ENCODE measurements at regions not wholly inside any gene's neighbourhood (a gene's known extent, or its start where the extent isn't known, plus 50 kb on each side); places are given as distances from the start of the nearest gene placed in this dataset.

- Histone ChIP-seq H3K36me3 (ENCODE audit: insufficient read depth, low read length) (no peaks in the 10 kb centered on the region), H3K9me3 (ENCODE audit: control insufficient read depth in 1 of 2, insufficient read depth in 1 of 2, low read length in 2 of 2) (no peaks in the 10 kb centered on the region), H3K27ac (ENCODE audit: low read depth in 1 of 2, low read length in 2 of 2) (no peak overlapping the region), H3K4me1 (ENCODE audit: insufficient read depth, low read length) (no peaks in the 10 kb centered on the region), H3K27me3 (ENCODE audit: control insufficient read depth in 1 of 2, insufficient read depth in 2 of 2, low read length in 2 of 2) (no peaks in the 10 kb centered on the region), H3K4me3 (ENCODE audit: low read length) (no peak overlapping the region)
- H3K4me1 Mint-ChIP-seq (ENCODE audit: low read depth), result no peaks in the 10 kb centered on the region
- H3K36me3 Mint-ChIP-seq (ENCODE audit: low read depth), result no peaks in the 10 kb centered on the region
- H3K4me3 Mint-ChIP-seq, result no peak overlapping the region
- H3K27ac Mint-ChIP-seq, result no peak overlapping the region
- peaks cover 14% of the 10 kb centered on the region for H3K27me3 Mint-ChIP-seq
- ATAC-seq (ENCODE audit: poor library complexity), result no peak
- ChIA-PET POLR2A (no interaction called here), CTCF (no interaction called here)
- DNase-seq, result no peak
- no peak for TF ChIP-seq CTCF (IDR thresholded peaks at IDR 0.05)
- H3K9me3 Mint-ChIP-seq, result no peaks in the 10 kb centered on the region
- intact Hi-C loops (cut with DNase I, micrococcal nuclease), result no loop called here
Observed at GRCh38 chr2:2492800-2493199, 161.7 kb upstream of the MYT1L start.

GRCh38 chr2:2491964-2492363, 160.9 kb upstream of the MYT1L start:
- H3K36me3 ChIP-seq (ENCODE audit: insufficient read depth, low read length), result no peaks in the 10 kb centered on the region
- Mint-ChIP-seq H3K4me1 (ENCODE audit: low read depth) (no peaks in the 10 kb centered on the region), H3K9me3 (no peaks in the 10 kb centered on the region), H3K4me3 (no peak overlapping the region), H3K36me3 (ENCODE audit: low read depth) (no peaks in the 10 kb centered on the region), H3K27ac (no peak overlapping the region), H3K27me3 (peaks cover 17% of the 10 kb centered on the region)
- ChIA-PET POLR2A (no interaction called here), CTCF (no interaction called here)
- no peak overlapping the region for H3K27ac ChIP-seq (ENCODE audit: low read depth in 1 of 2, low read length in 2 of 2)
- TF ChIP-seq CTCF (IDR thresholded peaks at IDR 0.05), result no peak
- H3K9me3 ChIP-seq (ENCODE audit: control insufficient read depth in 1 of 2, insufficient read depth in 1 of 2, low read length in 2 of 2), result no peaks in the 10 kb centered on the region
- H3K4me3 ChIP-seq (ENCODE audit: low read length), result no peak overlapping the region
- no peaks in the 10 kb centered on the region for H3K27me3 ChIP-seq (ENCODE audit: control insufficient read depth in 1 of 2, insufficient read depth in 2 of 2, low read length in 2 of 2)
- H3K4me1 ChIP-seq (ENCODE audit: insufficient read depth, low read length), result no peaks in the 10 kb centered on the region
- no peak for ATAC-seq (ENCODE audit: poor library complexity)
- DNase-seq, result no peak
- intact Hi-C loops (cut with DNase I, micrococcal nuclease), result no loop called here

GRCh38 chr2:2484301-2484700, 153.2 kb upstream of the MYT1L start:
- Histone ChIP-seq H3K36me3 (ENCODE audit: insufficient read depth, low read length) (no peaks in the 10 kb centered on the region), H3K4me1 (ENCODE audit: insufficient read depth, low read length) (no peaks in the 10 kb centered on the region), H3K9me3 (ENCODE audit: control insufficient read depth in 1 of 2, insufficient read depth in 1 of 2, low read length in 2 of 2) (no peaks in the 10 kb centered on the region), H3K27me3 (ENCODE audit: control insufficient read depth in 1 of 2, insufficient read depth in 2 of 2, low read length in 2 of 2) (no peaks in the 10 kb centered on the region), H3K27ac (ENCODE audit: low read depth in 1 of 2, low read length in 2 of 2) (no peak overlapping the region), H3K4me3 (ENCODE audit: low read length) (no peak overlapping the region)
- H3K27ac Mint-ChIP-seq, result no peak overlapping the region
- intact Hi-C loops (cut with DNase I, micrococcal nuclease), result no loop called here
- peaks cover 17% of the 10 kb centered on the region for H3K27me3 Mint-ChIP-seq
- ATAC-seq (ENCODE audit: poor library complexity) (no peak), DNase-seq (no peak)
- H3K36me3 Mint-ChIP-seq (ENCODE audit: low read depth), result no peaks in the 10 kb centered on the region
- ChIA-PET POLR2A (no interaction called here), CTCF (no interaction called here)
- no peaks in the 10 kb centered on the region for H3K4me1 Mint-ChIP-seq (ENCODE audit: low read depth)
- no peak overlapping the region for H3K4me3 Mint-ChIP-seq
- TF ChIP-seq CTCF (IDR thresholded peaks at IDR 0.05), result no peak
- no peaks in the 10 kb centered on the region for H3K9me3 Mint-ChIP-seq

Data from CD4-positive, alpha-beta T cell (primary cell).